HUDEP-2 (cell line): ENCODE measurements at regions not wholly inside any gene's neighbourhood (a gene's known extent, or its start where the extent isn't known, plus 50 kb on each side); places are given as distances from the start of the nearest gene placed in this dataset.

ENCODE experiments used
- DNase-seq, 76 experiments: peaks; one replicate each; lab custom pipeline; 2025; ENCODE audit not compliant: unreplicated experiment in 76 of 76; lab: John Stamatoyannopoulos, UW

DNA sequence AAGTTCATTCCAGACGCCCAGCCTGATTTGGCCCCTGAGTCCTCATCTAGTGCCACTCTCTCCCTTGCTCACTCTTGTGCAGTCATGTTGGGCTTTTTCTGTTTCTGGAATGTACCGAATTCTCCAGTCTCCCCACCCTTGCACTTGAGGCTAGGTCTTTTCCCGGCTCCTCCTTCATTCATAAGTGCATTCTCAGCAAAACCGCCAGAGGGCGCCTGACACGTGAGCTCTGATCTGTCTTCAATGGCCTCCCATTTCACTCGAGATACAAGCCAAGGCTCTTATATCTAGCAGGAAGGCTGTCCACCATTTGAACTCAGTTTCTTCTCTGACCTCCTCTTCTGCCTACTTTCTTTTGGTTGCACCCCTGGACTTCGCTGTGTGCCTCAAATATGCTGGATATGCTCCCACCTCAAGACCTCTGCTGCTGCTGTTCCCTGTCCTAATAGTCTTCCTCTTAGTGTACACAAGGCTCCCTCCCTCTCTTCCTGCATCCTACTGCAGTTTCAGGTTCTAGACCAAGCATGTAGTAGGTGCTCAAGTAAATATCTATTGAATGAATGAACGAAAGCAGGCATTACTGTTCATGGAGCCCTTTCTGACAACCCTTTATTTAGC is 568.1 kb upstream of the WWC1 start:
- DNase-seq = peak in 57 of 76 experiments; percentile 1 to 72 (median 29)

DNA sequence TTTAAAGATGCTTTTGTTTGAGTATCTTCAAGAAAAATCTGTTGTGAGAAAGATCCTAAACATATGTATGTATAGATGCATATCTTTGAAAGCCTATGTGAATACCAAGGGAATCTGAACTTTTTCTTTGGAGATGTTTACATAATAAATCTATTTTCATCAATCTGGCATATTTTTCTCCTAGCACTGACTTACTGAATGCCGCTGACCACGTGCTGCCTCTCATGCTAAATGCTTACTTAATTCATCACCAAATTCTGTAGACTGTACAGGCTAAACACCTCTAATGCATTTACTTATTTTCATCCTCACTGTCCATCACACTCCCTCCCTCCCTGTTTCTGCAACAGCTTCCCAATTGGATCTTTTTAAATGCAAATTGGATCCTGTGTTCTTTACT is 566.2 kb upstream of the WWC1 start:
- no peak for DNase-seq

DNA sequence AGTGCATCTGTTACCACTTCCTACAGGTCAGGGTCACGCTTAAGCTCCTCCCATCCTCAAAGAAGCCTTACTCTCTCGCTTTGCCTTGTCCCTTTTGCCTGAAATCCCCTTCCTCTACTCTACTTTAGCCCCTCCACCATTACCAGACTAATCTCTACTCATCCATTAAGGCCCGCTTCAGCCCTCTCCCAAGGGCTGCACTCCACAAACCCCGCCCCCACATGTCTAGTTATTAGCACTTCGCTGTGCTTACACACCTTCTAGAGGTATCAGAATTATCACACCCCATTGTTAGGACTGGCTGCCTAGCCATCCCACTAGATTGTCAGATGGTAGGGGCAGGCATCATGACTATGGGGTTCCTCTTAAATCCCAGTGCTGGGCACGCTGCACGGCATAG is 565.7 kb upstream of the WWC1 start:
- no peak for DNase-seq

DNA sequence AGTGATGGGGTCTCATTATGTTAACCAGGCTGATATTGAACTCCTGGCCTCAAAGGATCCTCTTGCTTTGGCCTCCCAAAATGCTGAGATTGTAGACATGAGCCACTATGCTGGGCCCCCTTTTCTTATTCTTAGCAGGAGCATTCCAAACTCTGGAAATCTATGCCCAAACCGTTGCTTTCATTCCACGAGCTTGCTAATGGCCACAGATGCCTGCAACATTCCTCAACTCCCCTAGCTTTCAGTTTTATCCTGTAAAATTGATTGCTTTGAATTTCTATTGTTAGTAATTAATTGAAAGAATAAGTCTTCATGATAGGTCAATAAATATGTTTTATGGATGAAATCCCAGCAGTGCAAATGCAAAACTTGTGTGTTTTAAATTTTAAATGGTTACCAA is 564.8 kb upstream of the WWC1 start:
- DNase-seq = no peak

DNA sequence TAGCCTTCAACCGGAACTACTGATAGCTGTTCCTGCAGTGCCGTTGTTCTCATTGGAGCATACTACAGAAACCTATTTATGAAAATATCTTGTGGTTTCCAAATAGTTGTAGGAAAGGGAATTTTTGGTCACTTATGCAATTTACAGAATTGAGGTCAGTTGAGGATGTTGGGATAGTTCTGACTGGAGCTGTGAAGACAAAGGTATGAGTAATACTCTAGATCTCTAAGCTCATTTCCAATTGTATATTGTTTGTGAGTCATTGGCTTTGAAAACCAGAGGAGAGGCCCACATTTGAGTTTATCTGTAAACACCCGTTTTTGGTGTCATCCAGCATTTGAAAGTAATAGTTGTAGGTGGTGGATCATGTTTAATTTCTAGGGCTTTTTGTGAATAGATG is 561.3 kb upstream of the WWC1 start:
- DNase-seq = no peak

DNA sequence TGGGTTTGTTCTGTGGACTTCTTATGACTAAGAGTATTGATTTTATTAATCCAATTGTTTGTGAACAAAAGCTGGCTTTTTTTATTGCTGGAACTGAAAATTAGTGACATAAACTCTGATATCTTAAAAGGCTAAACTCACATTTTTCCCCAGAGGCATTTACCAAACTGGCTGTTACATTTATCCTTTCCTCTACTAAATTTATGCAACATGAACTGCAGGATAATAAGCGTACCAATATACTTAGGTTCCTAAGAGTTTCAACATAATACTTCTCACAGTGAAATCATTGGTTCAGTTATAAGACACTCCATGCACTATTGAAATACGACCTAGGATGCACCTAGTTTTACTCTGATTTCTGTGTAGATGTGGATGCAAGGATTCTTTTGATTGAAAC is 560.8 kb upstream of the WWC1 start:
- DNase-seq = no peak

DNA sequence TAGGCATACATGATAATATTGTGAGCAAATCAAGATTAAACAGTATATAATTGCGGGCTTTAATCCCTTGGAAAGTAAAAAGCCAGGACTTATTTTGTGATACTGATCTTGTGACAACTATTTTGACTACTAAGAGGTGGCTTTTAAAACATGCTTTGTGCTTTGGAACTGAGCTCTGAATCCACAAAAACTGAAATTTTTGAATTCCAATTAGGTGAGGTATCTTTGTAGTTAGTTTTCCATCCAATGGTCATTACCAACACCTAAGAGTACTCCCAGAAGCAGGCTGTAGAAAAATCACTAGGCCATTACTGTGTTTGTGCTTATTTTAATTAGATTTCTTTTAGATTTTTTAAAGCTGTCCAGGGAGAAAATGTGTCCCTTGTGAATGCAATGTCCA is 559.5 kb upstream of the WWC1 start:
- no peak for DNase-seq

DNA sequence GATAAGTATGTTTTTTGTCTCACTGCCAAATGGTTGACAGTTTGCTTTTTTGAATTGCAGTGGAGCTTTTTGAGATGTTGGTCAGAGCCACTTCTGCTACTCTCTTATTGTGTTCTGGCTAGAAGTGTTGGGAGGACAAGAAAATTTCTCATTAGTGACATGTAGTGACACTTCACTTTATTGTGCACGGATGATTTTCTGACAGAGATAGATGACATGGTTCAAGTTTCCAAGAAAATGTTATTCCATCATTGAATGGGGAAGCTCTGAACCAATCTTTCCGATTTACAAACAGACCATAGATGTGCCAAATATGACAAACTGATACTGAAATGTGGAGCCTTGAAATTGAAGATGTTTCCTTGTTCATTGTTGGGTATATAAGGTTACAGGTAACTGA is 558.9 kb upstream of the WWC1 start:
- no peak for DNase-seq

DNA sequence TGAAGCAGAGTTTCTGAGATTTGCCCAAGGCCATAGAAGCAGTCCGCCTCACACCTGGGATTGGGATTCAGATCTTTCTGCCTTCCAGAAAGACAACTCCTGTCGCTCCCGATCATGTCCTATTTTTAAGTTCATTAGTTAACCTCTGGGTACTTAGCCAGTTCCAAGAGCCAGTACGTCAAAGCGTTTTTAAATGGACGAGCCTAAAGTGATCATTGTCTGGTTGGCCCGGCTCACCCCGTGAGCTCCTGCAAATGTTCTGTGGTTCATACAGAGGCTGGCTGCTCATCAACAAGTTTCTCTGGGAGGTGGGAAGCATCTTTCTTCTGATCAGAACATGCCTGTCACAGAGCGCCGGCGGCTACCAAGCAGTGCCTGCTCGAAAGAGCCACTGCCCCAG is 554.5 kb upstream of the WWC1 start:
- no peak for DNase-seq

DNA sequence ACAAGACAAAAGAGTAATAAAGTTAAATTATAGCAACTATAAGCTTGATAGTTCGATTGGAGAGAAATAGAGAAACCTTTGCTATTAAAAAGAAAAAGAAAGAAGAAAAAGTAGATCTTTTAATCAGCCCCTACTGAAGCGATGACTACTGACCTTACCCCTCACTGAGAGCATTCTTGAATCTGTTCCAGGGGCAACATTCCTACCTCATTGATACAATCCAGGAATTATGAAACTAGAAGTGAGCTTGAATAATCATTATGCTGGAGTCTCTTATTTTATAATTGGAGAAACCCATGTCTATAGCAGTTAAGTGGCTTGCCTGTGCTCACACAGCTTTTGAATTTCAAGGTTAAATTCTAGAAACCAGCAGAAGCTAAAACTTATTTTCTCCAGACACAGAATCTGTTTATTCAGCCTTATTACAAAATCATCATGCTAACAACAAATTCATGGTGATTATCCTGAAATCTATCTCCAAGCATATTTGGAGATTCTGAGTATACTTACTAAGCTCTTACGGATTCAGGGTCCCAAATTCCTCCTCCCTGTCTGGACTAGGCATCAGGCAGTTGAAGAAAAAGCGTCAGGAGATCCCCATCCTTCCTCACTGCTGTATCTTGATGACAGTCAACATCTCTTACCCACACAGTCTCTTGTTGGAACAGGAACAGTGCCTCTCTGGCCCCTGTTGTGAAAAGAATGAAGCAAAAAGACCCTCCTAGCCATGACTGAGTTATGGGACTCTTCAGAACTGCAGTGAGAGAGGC is 547.6 kb upstream of the WWC1 start:
- no peak for DNase-seq

DNA sequence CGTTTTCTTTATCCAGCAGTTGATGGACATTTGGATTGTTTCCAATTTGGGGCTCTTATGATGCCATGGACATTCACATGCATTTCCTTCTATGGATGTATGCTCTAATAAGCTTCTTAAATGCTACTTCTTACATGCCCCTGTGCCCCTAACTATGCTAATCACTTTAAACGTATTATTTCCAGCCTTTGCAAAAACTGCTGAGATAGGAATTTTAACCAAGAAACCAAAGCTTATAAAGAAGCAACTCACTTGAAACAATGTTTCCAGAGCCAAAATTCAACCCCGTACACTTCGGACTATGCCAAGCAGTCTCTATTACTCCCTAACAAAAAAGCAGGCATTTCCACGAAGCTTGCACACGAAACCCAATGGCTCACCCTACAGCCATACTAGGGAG is 545.6 kb upstream of the WWC1 start:
- DNase-seq = no peak

DNA sequence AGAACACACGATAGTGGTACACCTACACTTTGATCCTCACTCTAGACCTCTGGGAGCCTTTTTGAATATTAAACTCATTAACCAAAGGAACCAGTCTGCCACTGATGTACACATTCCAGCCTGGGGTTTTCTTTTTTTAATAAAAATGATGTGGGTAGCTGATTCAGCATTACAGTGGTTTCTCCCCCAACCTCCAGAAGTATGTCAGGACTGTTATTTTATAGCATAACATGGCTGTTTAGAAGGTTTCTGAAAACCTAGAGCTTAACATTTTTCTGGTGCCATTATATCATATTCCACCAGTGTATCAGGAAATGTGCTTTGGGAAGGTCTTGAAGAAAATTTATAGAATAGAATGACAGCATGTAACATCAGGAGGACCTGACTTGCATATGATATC is 540.9 kb upstream of the WWC1 start:
- DNase-seq = no peak

DNA sequence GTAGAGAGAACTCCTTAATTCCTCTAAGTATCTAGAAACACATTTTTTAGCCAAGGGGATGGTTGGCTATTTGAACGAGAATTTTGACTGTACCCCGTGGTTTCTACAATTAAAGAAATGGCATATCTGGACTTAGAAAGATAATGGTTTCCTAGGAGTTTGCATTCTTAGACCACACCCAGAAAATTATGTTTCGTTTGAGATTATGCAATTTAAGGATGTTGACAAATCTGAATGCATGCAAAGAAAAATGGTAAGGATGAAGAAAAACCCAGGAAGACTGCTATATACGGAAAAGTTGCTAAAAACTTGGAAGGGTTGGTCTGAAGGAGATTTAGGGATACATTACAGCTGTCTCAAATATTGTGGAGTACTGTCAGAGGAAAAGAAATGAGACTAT is 538.5 kb upstream of the WWC1 start:
- DNase-seq = no peak

DNA sequence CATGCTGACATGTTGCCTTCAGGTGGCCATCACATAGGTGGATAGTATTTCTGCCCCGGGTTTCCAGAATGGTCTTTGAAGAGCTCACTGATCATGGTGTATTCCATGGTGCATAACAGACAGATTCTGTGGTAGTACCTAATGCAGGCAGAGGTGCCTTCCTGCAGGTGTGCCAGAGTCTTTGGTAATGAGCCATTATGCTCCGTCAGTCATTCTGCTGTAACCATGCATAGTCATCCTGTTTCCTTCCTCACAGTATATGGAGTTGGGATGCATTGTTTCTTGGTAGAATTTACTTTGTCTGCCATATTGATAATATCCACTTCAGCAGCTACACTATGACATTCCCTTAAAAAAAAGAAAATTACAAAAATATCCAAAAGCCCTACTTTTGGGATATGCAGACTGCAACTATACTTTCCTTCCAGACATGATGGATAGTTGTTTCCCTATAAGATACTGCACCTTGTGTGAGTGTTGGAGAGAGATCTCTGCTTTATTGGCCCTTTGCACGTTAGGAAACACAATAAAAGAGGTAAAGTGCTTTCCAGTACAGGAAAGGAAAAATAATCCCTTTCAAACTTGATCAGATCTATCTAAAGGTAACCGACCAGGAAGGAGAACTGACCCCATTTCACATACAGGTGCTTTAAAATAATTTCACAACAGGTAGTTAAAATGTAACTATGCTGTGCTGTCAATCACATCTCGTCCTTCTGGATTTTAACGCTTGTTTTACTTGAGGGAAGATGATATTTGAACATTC is 537.5 kb upstream of the WWC1 start:
- DNase-seq = no peak

DNA sequence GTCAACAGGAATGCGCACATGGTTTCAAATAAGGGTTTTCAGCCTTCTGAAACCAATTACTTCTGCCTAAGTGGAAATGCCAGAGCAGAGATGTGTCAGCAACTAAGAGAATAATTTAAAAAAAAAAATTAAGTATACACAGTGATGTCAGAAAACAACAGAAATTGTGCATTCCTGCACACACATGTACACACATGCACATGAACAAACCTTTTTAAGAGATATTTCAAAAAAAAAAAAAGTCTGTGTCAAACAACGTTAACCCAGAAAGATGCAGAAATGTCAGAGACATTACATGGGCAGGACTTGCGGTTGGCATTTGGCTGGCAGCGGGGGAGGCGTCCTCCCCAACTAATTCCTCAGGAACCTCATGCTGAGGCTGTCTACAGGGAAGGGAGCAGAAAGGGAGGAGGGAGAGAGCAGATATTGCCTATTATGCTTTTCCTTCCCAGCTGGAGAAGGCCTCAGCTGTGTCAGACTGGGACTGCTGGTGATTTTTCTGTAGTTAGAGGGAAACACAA is 536.9 kb upstream of the WWC1 start:
- DNase-seq = no peak

DNA sequence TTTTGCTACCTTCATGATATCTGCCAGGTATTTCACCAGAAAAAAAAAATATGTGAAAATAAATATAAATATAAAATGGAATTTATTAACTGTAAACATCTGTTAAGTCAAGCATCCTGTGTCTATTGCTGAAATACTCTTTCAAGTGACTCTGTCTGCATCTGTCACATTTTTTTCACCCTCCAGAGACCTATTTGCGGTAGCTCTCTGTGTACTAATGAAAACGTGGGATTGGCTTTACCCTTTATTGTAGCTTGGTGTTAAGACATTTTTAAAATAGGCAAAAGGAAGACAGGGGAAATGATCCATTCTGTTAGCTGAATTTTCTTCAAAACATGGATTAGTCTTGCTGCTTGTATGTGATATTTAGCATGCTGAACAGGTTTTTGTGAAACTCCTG is 536.0 kb upstream of the WWC1 start:
- DNase-seq = no peak

DNA sequence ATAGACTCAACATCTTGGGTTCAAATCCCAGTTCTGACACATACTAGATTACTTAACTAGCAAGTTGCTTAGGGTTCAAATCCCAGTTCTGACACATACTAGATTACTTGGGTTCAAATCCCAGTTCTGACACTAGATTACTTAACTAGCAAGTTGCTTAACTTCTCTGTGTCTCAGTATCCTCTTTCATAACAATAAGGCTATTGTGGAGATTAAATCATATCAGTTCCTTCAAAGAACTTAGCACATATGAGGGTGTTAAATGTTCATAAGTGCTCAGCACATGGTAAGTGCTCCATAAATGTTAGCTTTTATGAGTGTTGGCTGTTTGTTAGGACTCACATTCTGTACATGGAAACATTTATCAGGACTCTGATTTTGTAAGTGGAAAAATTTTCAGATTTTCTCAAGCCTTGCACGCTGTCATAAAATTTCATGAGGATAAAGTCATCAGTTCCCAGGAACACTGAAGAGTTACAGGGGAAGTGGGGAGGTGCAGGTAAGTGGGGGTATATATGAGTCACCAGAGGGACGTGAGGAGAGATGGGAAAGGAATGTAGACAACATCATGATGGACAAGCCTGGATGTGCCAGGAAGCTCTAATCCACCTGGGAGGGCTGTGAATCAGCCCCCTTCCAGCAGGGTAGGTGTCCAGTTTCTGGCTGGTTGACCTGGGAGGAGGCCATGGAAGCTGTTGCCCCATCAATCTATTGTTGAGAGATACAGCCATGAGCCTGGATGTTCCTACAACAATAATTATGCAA is 532.2 kb upstream of the WWC1 start:
- DNase-seq = no peak

DNA sequence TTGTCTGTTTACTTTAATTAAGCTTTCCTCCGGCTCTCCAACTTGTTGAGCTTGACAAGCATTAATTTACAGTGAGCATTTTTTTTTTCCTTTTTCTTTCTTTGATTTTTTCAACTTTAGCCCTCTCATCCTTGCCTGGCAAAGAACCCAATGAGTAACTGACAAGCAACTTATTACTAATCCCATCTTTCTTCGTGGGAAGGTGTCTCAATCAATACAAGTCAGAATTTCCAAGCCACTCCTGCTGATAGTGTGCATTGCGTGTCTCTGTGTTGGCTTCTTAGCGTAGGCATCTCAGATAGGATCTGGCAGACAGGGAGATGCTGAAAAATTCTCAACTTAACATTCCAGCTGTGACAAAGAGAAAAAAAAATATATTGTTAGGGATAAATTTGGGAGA is 527.7 kb upstream of the WWC1 start:
- DNase-seq = no peak

DNA sequence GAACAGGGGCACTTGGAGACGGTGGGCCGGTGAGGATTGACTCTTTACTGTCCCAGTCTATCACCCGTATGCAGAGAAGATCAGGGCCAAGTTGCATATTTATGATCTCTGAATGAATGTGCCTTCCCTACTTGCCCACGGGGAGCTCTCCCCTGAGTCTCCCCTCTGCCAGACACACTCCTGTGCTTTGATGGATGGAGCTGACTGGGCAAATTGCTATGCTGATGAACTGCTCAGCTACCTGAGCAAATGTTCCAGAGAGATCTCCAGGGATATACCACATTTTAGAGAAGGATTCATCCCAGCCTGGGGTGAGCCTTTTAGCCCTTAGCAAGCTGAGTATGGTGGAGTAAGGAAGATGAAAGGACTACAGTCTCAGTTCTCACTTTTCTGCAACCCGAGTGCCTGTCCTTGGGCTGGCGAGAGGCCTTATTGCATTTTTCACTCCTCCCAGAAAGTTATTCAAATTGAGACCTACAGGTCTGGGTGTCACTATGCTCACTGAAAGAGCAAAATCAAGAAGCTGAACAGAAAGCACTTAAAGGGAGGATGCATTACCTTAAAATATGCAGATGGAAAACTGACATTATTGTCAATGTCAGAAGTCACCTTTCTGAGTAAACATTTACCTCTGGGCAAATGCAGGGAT is 526.7 kb upstream of the WWC1 start:
- DNase-seq = no peak

DNA sequence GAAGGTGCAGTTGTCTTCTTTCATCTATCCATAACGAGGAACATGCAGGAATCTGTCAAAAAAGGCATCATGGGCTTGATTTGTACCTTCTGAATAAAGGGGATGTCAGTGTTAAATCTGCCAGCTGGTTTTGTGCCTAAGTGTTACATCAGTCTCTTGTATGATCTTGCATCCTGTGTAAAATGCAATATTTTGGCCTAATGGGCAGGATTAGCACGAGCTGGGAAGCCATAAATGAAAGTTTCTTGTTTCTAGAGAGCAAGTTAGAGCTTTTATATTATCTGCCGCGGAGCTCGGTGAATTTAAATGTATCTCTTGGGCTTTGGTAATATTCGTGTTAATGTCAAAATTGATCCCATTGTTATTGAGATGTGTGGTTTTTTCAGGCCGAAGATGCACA is 526.1 kb upstream of the WWC1 start:
- no peak for DNase-seq

DNA sequence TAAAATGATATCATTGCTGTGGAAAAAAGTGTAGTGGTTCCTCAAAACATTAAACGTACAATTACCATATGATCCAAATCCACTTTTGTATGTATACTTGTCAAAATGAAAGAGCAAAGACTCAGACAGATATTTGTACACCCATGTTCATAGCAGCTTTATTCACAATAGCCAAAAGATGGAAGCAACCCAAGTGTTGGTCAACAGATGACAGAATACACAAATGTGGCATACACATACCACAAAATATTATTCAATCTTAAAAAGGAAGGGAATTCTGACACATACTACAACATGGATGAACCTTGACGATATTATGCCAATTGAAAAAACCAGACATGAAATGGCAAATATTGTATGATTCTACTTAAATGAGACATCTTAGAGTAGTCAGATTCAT is 524.5 kb upstream of the WWC1 start:
- no peak for DNase-seq
